HG02884 (cell line): ENCODE measurements at regions not wholly inside any gene's neighbourhood (a gene's known extent, or its start where the extent isn't known, plus 50 kb on each side); places are given as distances from the start of the nearest gene placed in this dataset.

Experiments used
- ATAC-seq: cut with Tn5 transposase; IDR thresholded peaks from one replicate; pipeline ENCODE4 v1.9.1; 2021; ENCODE audit warnings: mild to moderate bottlenecking, moderate library complexity; ENCODE audit not compliant: unreplicated experiment

DNA sequence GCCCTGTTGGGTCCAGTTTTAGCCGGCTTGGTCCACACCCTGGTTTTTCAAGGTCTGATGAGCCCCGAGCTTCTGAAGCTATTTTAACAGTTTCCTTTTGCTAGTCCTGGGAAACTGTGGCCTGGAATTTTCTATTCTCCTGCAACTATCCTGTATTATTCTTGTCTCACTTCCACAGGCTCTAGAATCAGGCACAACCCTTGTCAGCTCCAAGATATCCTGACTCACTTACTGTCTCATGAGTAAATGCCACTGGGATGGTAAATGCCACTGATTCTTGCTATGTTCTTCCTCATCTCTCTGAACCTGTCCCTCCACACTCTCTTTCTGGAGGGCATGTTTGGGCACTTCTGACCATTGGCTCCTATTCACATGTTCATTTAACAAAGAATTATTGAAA is 611.5 kb upstream of the IGFBP3 start:
- no peak for ATAC-seq

- ATAC-seq = no peak
Observed at GRCh38 chr7:46530081-46530750, 609.1 kb upstream of the IGFBP3 start.

DNA sequence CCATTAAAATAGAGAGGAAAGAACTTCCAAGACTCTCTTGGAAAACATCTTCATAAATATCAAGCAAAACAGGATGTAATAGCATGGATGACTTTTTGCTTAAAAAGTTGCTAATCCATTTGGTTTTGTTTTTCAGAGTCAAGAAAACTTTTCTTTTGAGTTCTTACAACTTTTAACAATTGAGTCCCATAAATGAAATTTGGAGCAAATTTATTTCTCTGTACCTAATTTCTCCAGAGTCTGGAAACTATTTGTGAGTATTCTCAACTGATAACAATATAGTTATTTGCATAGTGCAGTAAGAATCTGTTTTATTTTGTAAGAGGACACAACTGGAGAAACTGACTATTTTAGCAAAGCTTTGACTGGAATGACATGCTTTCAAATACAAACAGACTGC is 606.3 kb upstream of the IGFBP3 start:
- no peak for ATAC-seq

- no peak for ATAC-seq
Observed at GRCh38 chr7:46525876-46526275, 604.8 kb upstream of the IGFBP3 start.

DNA sequence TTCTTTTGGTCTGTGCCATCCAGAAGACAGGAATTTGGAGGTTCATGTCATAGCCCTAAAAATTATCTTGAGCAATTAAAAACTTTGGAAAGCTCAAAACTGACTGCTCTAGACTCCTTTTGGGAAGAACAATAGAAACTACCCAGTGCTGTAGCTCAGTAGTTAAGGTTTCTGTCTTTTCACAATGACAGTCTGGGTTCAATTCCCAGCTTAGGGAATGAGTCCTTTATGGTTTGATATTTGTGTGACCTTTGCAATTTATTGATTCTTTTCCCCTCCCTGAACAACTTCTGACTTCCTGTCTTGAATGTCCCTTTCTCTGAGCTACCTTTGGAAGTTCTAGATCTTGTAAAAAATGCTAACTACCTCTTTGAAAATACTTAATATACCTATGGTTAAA is 603.3 kb upstream of the IGFBP3 start:
- ATAC-seq = no peak

GRCh38 chr7:46522354-46522906 is 601.4 kb upstream of the IGFBP3 start:
- ATAC-seq = no peak

DNA sequence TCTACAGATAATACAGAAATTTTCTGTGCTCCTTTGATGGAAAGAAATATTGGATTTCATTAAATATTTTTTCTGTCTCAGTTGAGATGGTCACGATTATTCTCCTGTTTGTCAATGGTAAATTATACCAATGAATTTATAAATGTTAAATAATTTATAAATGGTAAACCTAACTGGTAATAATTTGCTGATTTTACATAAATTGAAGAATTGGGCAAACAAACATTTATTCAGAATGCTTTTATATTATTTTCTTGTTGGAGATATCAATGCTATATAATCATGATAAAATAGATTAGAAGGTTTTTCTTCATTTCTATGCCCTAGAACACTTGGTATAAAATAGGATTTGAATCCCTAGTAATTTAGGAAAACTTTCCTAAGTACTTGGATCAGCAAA is 597.6 kb upstream of the IGFBP3 start:
- ATAC-seq = no peak

DNA sequence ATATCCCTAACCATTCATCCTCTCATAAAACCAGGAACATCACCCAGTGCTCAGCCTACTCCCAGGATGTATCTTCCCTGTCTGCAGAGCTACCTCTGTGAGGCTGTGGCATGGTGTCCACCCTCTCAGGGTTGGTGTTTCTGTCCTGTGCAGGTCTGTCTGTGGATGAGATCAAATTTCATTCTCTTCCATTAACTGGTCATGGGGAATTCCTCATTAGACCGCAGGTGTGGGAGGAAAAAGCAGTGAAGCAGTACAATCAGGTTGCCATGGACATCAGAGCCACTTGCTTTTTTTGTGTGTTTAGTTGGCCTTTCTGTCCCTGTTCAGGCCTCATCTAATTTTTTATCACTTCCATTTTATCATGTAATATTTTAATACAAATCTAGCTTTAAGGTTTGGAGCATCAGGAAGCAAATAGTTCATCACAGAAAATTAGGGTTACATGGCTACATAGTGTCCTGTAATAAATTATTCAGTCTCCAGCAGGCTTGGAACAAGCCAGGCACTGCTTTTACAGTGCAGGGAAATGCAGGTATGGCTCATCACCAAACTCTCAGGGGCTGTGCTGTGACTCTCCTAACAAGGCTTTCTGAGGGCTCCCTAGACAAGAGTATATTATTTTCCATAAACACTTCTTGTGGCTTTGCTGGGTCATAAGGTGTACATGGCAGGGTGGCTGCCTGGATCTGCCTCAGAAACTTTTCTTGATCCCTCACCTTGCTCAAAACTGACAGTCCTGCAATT is 594.9 kb upstream of the IGFBP3 start:
- no peak for ATAC-seq

DNA sequence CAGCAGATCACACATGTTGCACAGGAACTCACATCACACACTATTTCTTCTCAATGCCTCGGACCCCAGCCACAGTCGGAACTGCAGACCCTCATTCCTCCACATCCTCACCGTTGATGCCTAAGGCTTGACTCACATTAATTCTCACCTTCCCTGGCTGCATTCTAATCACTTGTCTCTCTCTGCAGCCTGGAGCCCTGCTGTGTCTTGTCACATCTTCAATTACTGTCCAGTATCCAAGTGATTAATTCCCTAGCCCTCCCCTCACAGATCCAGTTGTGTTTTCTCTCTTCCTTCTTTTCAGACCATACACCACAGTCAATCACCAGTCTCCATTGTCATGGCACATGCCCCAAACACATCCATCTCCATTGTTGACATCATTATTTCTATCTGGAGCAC is 592.4 kb upstream of the IGFBP3 start:
- ATAC-seq = no peak

- ATAC-seq = no peak
Observed at GRCh38 chr7:46512891-46513413, 591.9 kb upstream of the IGFBP3 start.

GRCh38 chr7:46511442-46512215 is 590.6 kb upstream of the IGFBP3 start:
- no peak for ATAC-seq

- ATAC-seq = no peak
Observed at GRCh38 chr7:46508583-46508982, 587.5 kb upstream of the IGFBP3 start.

DNA sequence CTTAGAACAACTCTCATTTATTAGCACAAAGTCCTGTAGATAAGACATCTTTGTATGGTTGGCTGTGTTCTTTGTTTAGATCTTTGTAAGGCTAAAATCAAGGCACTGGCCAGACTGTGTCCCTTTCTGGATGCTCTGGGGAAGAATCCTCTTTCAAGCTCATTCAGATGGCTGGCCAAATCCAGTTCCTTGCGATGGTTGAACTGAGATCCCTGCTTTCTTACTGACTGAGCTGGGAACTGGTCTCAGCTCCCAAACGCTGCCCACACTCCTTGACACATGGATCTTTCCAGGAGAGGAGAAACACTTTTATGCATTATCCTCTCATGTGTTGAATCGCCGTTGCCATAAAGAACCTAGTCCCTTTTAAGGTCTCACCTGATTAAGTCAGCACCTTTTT is 586.5 kb upstream of the IGFBP3 start:
- ATAC-seq = no peak

GRCh38 chr7:46494441-46494840 is 573.4 kb upstream of the IGFBP3 start:
- no peak for ATAC-seq

GRCh38 chr7:46494028-46494427 is 573.0 kb upstream of the IGFBP3 start:
- ATAC-seq = no peak

DNA sequence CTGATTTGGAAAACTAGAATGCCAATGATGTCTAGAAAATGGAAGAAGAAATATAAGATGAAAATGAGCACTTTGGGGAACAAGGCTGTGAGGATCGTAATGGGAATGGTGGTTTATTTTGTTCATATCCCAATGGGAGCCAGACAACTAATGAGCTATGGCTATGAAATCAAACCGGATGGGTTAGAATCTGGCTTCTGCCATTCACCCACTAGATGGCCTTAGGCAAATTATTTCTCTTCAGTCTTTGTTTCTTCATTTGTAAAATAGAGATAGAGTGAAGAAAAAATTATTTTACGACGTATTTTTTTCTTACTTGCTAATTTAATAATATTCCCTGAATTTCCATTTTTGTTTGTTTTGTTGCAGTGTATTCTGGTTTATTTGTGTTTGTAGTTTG is 572.1 kb upstream of the IGFBP3 start:
- ATAC-seq = no peak

DNA sequence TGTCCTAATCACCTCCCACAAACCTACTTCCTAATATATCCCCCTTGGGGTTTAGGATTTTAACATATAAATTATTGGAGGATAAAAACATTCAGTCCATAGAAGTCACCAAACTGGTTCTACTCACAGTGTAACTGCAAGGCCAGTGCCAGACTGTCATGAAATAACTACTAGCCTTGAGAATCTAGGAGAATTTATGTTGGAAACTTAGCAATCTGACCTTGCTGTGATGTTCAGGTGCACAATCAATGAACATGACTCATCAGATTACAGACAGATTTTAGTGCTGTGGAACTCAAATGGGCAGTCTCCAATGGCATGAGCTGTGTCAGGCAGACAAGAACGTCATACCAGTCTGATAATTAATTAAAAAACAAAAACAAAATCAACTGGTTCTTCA is 571.4 kb upstream of the IGFBP3 start:
- no peak for ATAC-seq

DNA sequence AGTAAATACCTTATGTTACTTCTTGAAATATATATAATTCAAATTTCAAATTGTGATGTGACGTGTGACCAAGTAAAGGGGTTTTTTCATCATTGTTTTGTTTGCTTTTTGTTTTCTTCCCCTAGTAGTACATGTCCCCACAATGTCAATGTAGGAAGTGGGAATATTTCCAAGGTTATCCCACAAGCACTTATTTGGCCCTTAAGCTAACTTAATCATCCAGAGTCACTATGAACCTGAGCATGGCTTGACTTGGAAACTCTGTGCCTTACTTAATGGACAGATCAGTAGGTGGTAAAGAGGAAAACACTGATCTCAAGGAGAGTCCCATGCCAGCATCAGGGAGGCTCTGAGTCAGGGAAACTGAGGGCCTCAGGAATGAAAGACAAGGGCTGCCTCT is 569.3 kb upstream of the IGFBP3 start:
- no peak for ATAC-seq

DNA sequence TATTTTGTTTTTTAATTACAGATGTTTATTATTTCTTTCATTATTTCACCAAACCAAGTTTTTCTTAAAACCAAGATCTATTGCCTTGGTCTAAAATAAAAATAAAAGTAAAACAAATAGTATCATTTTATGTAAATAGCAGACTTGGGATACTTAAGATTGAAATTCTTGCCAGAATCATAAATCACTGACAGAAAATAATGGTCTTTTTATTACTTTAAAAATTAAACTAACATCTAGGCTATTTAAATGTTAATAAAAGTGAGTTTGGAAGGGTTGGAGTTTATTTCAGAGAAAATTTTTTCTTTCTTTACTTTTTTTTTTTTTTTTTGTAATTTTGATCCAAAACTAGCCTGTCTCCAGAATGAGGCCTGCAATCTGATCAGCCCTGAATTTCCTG is 568.0 kb upstream of the IGFBP3 start:
- no peak for ATAC-seq

DNA sequence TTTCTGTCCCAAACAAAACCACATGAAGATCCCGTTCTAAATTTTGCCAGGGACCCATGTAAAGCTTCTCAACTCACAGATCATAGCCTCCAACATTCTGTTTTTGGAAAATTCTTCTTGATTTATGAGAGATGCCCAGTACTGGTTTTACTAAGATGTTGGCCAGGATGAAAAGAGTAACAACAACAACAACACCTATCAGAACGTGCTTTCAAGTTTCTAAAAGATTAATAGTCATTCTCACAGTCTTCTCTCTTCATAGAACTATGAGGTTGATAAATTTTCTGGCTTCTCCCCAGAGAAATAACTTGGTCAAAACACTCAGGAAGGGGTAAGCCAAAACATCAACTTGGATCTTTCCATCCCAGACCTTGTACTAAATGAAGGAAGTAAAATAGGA is 567.5 kb upstream of the IGFBP3 start:
- no peak for ATAC-seq
